GM23248 (cell line): ENCODE measurements at regions not wholly inside any gene's neighbourhood (a gene's known extent, or its start where the extent isn't known, plus 50 kb on each side); places are given as distances from the start of the nearest gene placed in this dataset.

Experiments
- EZH2 ChIP-seq: fragments of 200-600 bp; sonication (generic); IDR thresholded peaks from 2 replicates; pipeline ENCODE4 v1.6.1; 2018; ENCODE audit warnings: antibody characterized with exemption, mild to moderate bottlenecking; ENCODE audit not compliant: insufficient read depth, poor library complexity, severe bottlenecking
- EZH2phosphoT487 ChIP-seq: fragments of 200-600 bp; sonication (generic); IDR thresholded peaks from 2 replicates; pipeline ENCODE4 v1.6.1; 2018; ENCODE audit warnings: antibody characterized with exemption, moderate library complexity, mild to moderate bottlenecking, low read depth; ENCODE audit not compliant: insufficient read depth

- TF ChIP-seq EZH2 (no peak), EZH2phosphoT487 (no peak)
Measured at GRCh38 chr20:58090161-58090560, 138.3 kb downstream of the ANKRD60 start.
